H1 (cell line): ENCODE measurements at regions not wholly inside any gene's neighbourhood (a gene's known extent, or its start where the extent isn't known, plus 50 kb on each side); places are given as distances from the start of the nearest gene placed in this dataset.

Experiments used
- CTCF ChIA-PET: fragments of 300-600 bp; sonication (Branson Sonifier 250); formaldehyde crosslinking; loops from one replicate; lab custom pipeline; 2021; ENCODE audit not compliant: partially characterized antibody; lab: Charles Lee
- POLR2A ChIA-PET: fragments of 300-600 bp; sonication (Branson Sonifier 250); formaldehyde crosslinking; loops from one replicate; lab custom pipeline; 2021; ENCODE audit warnings: inconsistent platforms; ENCODE audit not compliant: partially characterized antibody; lab: Charles Lee
- DNase-seq, 2 experiments: peaks; one replicate each; pipeline versions ENCODE4 v3.0.0 to v3.0.0-alpha.2; 2010 to 2022; ENCODE audit warnings: low spot score in 2 of 2, low read depth in 1 of 2, mixed read lengths in 1 of 2
- FAIRE-seq: peaks from 2 replicates; lab custom pipeline; 2011; peaks lifted over from hg19 to GRCh38; lab: Jason Lieb, UNC
- H2AFZ ChIP-seq: 2 replicates; pipeline ENCODE4 v1.8.1; 2012; ENCODE audit warnings: low read length, inconsistent platforms
- H2AK5ac ChIP-seq: 2 replicates; pipeline ENCODE4 v1.6.1; 2013; ENCODE audit warnings: low read depth, low read length
- H2BK120ac ChIP-seq: replicated peaks from 2 replicates; pipeline ENCODE3; 2013; ENCODE audit warnings: low read depth, low read length, inconsistent platforms
- H2BK12ac ChIP-seq: 2 replicates; pipeline ENCODE4 v1.6.1; 2013; ENCODE audit warnings: low read depth, low read length
- H2BK15ac ChIP-seq: 2 replicates; pipeline ENCODE4 v1.6.1; 2013; ENCODE audit warnings: low read length
- H2BK20ac ChIP-seq: 2 replicates; pipeline ENCODE4 v1.6.1; 2013; ENCODE audit warnings: low read length
- H2BK5ac ChIP-seq: 2 replicates; pipeline ENCODE4 v1.6.1; 2013; ENCODE audit warnings: low read depth, low read length
- H3K14ac ChIP-seq: 2 replicates; pipeline ENCODE4 v1.6.1; 2013; ENCODE audit warnings: inconsistent platforms; ENCODE audit not compliant: insufficient read length
- H3K18ac ChIP-seq: 2 replicates; pipeline ENCODE4 v1.6.1; 2013; ENCODE audit warnings: low read length; ENCODE audit errors: extremely low read depth
- H3K23ac ChIP-seq: 2 replicates; pipeline ENCODE4 v1.6.1; 2013; ENCODE audit warnings: inconsistent platforms; ENCODE audit not compliant: insufficient read length
- H3K23me2 ChIP-seq: 2 replicates; pipeline ENCODE4 v1.6.1; 2013; ENCODE audit warnings: low read depth, low read length
- H3K27ac ChIP-seq: 2 replicates; pipeline ENCODE4 v1.6.1; 2011; ENCODE audit warnings: low read depth, low read length, inconsistent platforms
- H3K27me3 ChIP-seq, 4 experiments: replicated peaks in 1 of 4; 1 replicate in 1 of 4; 2 replicates in 3 of 4; pipeline versions ENCODE4 v1.6.1 to v1.8.1; 2011 to 2013; ENCODE audit warnings: low read length in 3 of 4, mild to moderate bottlenecking in 3 of 4, inconsistent platforms in 2 of 4, mixed read lengths in 2 of 4, moderate library complexity in 1 of 4; ENCODE audit not compliant: control insufficient read depth in 3 of 4, insufficient read depth in 3 of 4; ENCODE audit errors: extremely low read depth in 1 of 4
- H3K36me3 ChIP-seq, 4 experiments: 2 replicates each; pipeline versions ENCODE4 v1.6.1 to v1.8.1; 2011 to 2013; ENCODE audit warnings: mild to moderate bottlenecking in 4 of 4, low read length in 3 of 4, moderate library complexity in 2 of 4, control low read depth in 1 of 4, inconsistent platforms in 1 of 4; ENCODE audit not compliant: insufficient read depth in 4 of 4, control insufficient read depth in 2 of 4
- H3K4ac ChIP-seq: replicated peaks from 2 replicates; pipeline ENCODE3; 2013; ENCODE audit warnings: low read length, low read depth, mixed read lengths, inconsistent platforms; ENCODE audit not compliant: insufficient read length
- H3K4me1 ChIP-seq, 4 experiments: replicated peaks in 1 of 4; 1 replicate in 1 of 4; 2 replicates in 3 of 4; pipeline versions ENCODE4 v1.6.1 to v1.8.1; 2011 to 2013; ENCODE audit warnings: low read length in 3 of 4, inconsistent platforms in 2 of 4, mixed read lengths in 1 of 4; ENCODE audit not compliant: insufficient read depth in 4 of 4, control insufficient read depth in 3 of 4
- H3K4me2 ChIP-seq, 2 experiments: 2 replicates each; pipeline versions ENCODE4 v1.6.1 to v1.8.1; 2011 to 2013; ENCODE audit warnings: low read depth in 2 of 2, low read length in 2 of 2, control low read depth in 1 of 2, inconsistent platforms in 1 of 2, mild to moderate bottlenecking in 1 of 2; ENCODE audit not compliant: insufficient read depth in 1 of 2
- H3K4me3 ChIP-seq, 4 experiments: fragments of 200-600, 300-600 bp in 1 of 4; sonication (generic), shearing (Covaris generic), sonication (Bioruptor Twin) in 1 of 4; 2 replicates each; pipeline versions ENCODE4 v1.5.1 to v1.8.1; 2011 to 2016; ENCODE audit warnings: low read length in 4 of 4, low read depth in 3 of 4, control low read depth in 2 of 4, inconsistent platforms in 2 of 4, mild to moderate bottlenecking in 2 of 4, mixed read lengths in 1 of 4, moderate library complexity in 1 of 4; ENCODE audit not compliant: insufficient read depth in 2 of 4; ENCODE audit errors: extremely low read depth in 1 of 4
- H3K56ac ChIP-seq: replicated peaks from 2 replicates; pipeline ENCODE3; 2013; ENCODE audit warnings: low read depth, mild to moderate bottlenecking, mixed read lengths, low read length, inconsistent platforms; ENCODE audit not compliant: insufficient read length
- H3K79me1 ChIP-seq: 2 replicates; pipeline ENCODE4 v1.6.1; 2013; ENCODE audit warnings: low read depth, low read length, control low read depth
- H3K79me2 ChIP-seq, 2 experiments: 2 replicates each; pipeline versions ENCODE4 v1.6.1 to v1.8.1; 2012 to 2013; ENCODE audit warnings: low read length in 2 of 2, mild to moderate bottlenecking in 2 of 2, inconsistent platforms in 1 of 2; ENCODE audit not compliant: insufficient read depth in 2 of 2, control insufficient read depth in 1 of 2
- H3K9ac ChIP-seq, 4 experiments: replicated peaks in 1 of 4; 1 replicate in 1 of 4; 2 replicates in 3 of 4; pipeline versions ENCODE4 v1.6.1 to v1.8.1; 2011 to 2013; ENCODE audit warnings: low read depth in 3 of 4, low read length in 3 of 4, control low read depth in 2 of 4, mild to moderate bottlenecking in 2 of 4, moderate library complexity in 2 of 4, inconsistent platforms in 1 of 4; ENCODE audit errors: extremely low read depth in 1 of 4
- H3K9me3 ChIP-seq, 2 experiments: 2 replicates each; pipeline versions ENCODE4 v1.6.1 to v1.8.1; 2012 to 2013; ENCODE audit warnings: mild to moderate bottlenecking in 2 of 2, moderate library complexity in 2 of 2, control low read depth in 1 of 2, inconsistent platforms in 1 of 2, low read depth in 1 of 2, low read length in 1 of 2, mixed read lengths in 1 of 2; ENCODE audit not compliant: insufficient read depth in 2 of 2
- H4K20me1 ChIP-seq, 2 experiments: replicated peaks in 1 of 2; 2 replicates each; pipeline versions ENCODE3 to v1.8.1; 2011 to 2013; ENCODE audit warnings: inconsistent platforms in 2 of 2, low read length in 2 of 2, mild to moderate bottlenecking in 1 of 2; ENCODE audit not compliant: insufficient read depth in 2 of 2, control insufficient read depth in 1 of 2
- H4K5ac ChIP-seq: 2 replicates; pipeline ENCODE4 v1.6.1; 2013; ENCODE audit warnings: low read length, low read depth, mixed read lengths, inconsistent platforms; ENCODE audit not compliant: insufficient read length
- H4K8ac ChIP-seq: 2 replicates; pipeline ENCODE4 v1.8.0; 2013; ENCODE audit warnings: mild to moderate bottlenecking, moderate library complexity, low read length, inconsistent platforms; ENCODE audit not compliant: insufficient read depth; ENCODE audit errors: extremely low read depth
- H4K91ac ChIP-seq: replicated peaks from 2 replicates; pipeline ENCODE3; 2013; ENCODE audit warnings: low read length, mixed read lengths, inconsistent platforms; ENCODE audit not compliant: insufficient read length
- ATF3 ChIP-seq: IDR thresholded peaks from 2 replicates; pipeline ENCODE4 v1.6.1; 2011; ENCODE audit warnings: low read depth, mild to moderate bottlenecking, low read length; ENCODE audit not compliant: insufficient read depth
- BCL11A ChIP-seq, 2 experiments: IDR thresholded peaks; one replicate each; pipeline ENCODE4 v1.6.1; 2011; ENCODE audit warnings: low read depth in 2 of 2, low read length in 2 of 2, mild to moderate bottlenecking in 2 of 2
- E2F6 ChIP-seq: IDR thresholded peaks from 2 replicates; pipeline ENCODE4 v1.6.1; 2012; ENCODE audit warnings: inconsistent platforms
- RAD21 ChIP-seq, 2 experiments: IDR thresholded peaks in 1 of 2; conservative IDR thresholded peaks in 1 of 2; 2 replicates each; pipeline ENCODE4 v1.6.1; 2011; ENCODE audit warnings: low read depth in 2 of 2, low read length in 2 of 2, improper control_type of control experiment in 1 of 2, inconsistent platforms in 1 of 2, mild to moderate bottlenecking in 1 of 2, moderate library complexity in 1 of 2
- SAP30 ChIP-seq: fragments of 300-600 bp; sonication (generic); IDR thresholded peaks from 2 replicates; pipeline ENCODE4 v1.7.1; 2012; ENCODE audit warnings: low read length, moderate library complexity, mild to moderate bottlenecking, inconsistent platforms; ENCODE audit not compliant: insufficient read depth, insufficient replicate concordance
- SIN3A ChIP-seq, 2 experiments: IDR thresholded peaks in 1 of 2; conservative IDR thresholded peaks in 1 of 2; 2 replicates each; pipeline ENCODE4 v1.6.1; 2011 to 2012; ENCODE audit warnings: low read length in 2 of 2, improper control_type of control experiment in 1 of 2, low read depth in 1 of 2, mild to moderate bottlenecking in 1 of 2
- WGBS, 2 experiments: shearing (Covaris generic) in 1 of 2; methylation state at CpG; one replicate each; pipeline versions ENCODE4 v1.1.6 to v1.1.7; 2013 to 2015; ENCODE audit warnings: low lambda C conversion rate in 2 of 2, mixed read lengths in 2 of 2, inconsistent platforms in 1 of 2, low coverage in 1 of 2, missing lambda C conversion rate in 1 of 2; ENCODE audit not compliant: insufficient replicate concordance in 2 of 2, insufficient coverage in 1 of 2, insufficient read length in 1 of 2; ENCODE audit errors: extremely low coverage in 1 of 2, missing lambda C conversion rate in 1 of 2; 5-methylcytosine and 5-hydroxymethylcytosine counted together

GRCh38 chr21:20649231-20649630 is 349.0 kb upstream of the NCAM2 start:
- Histone ChIP-seq H3K27me3 (no peaks in the 10 kb centered on the region), H3K4me2 (no peak overlapping the region), H3K27ac (no peak overlapping the region), H3K14ac (no peak overlapping the region), H3K4me3 (no peak overlapping the region), H4K8ac (no peak overlapping the region), H4K91ac (no peak overlapping the region), H4K5ac (no peak overlapping the region), H3K36me3 (no peaks in the 10 kb centered on the region; a peak in 1 of 8 replicates), H3K23ac (no peak overlapping the region), H3K18ac (no peak overlapping the region), H2BK15ac (no peak overlapping the region), H2BK5ac (no peak overlapping the region), H2AFZ (no peak overlapping the region), H4K20me1 (no peaks in the 10 kb centered on the region), H3K4ac (no peak overlapping the region), H2BK12ac (no peak overlapping the region), H3K79me2 (no peaks in the 10 kb centered on the region), H3K56ac (no peak overlapping the region), H2AK5ac (no peak overlapping the region), H3K4me1 (no peaks in the 10 kb centered on the region), H3K9ac (no peak overlapping the region), H3K9me3 (peaks cover 7 to 13% of the 10 kb centered on the region in 2 experiments; a peak in 3 of 4 replicates)
- DNase-seq (no peak), FAIRE-seq (no peak)
- 93% methylated on average over 5 of the region's 5 CpGs; no CpG with 5 or more reads in 1 of the 2 experiments for WGBS, 2 experiments
- POLR2A ChIA-PET: interaction anchor here (0.9 kb wide), 1 partner anchor 63 kb away, joined by 7 read pairs; no protein-coding TSS in a partner anchor
- no peak for TF ChIP-seq BCL11A (IDR thresholded peaks at IDR 0.05; ENCODE audit: low read depth in 2 of 2, low read length in 2 of 2)
- no peak for TF ChIP-seq E2F6
- no peak for TF ChIP-seq SAP30
- TF ChIP-seq SIN3A (conservative IDR thresholded peaks at IDR 0.05 in 1 of 2, IDR thresholded peaks at IDR 0.05 in 1 of 2; ENCODE audit: low read depth in 1 of 2, low read length in 2 of 2): no peak
- TF ChIP-seq ATF3: no peak
- no peak for TF ChIP-seq RAD21 (IDR thresholded peaks at IDR 0.05 in 1 of 2, conservative IDR thresholded peaks at IDR 0.05 in 1 of 2; ENCODE audit: low read depth in 2 of 2, low read length in 2 of 2)
- TF ChIP-seq, all 59 proteins: peak for 0
- no peaks in the 10 kb centered on the region for H3K23me2 ChIP-seq
- H3K79me1 ChIP-seq: no peaks in the 10 kb centered on the region
- no peak overlapping the region for H2BK120ac ChIP-seq
- H2BK20ac ChIP-seq: no peak overlapping the region
- CTCF ChIA-PET: interaction anchor here (0.7 kb wide), 1 partner anchor 8 kb away, joined by 3 read pairs; no protein-coding TSS in a partner anchor
